ENCODE measurements at regions not wholly inside any gene's neighbourhood (a gene's known extent, or its start where the extent isn't known, plus 50 kb on each side); places are given as distances from the start of the nearest gene placed in this dataset.

DNA sequence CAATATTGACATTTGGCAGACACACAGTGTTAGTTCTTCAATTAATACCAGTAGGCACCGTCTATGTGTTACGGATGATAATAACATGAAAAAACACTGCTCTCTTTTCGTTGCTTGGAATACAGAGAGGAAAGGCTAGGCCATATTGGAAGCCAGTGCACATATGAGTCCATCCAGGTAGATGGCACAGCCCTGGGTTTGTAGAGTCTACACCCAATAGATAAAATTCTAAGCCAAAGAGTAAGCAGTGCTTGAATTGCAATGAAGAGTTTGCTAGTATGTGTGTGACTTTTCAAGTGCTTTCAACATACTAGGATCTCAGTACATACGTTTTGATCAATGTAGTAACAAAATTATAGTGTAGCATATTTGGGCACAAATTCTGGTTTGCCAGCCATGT, 243.3 kb upstream of the AVPR1A start:
- H3K23me2 ChIP-seq (ENCODE audit: insufficient read length, low read depth, low read length, poor library complexity, severe bottlenecking): no peaks in the 10 kb centered on the region
- H3K18ac ChIP-seq (ENCODE audit: insufficient read length, low read depth, low read length): no peak overlapping the region
- H3K79me2 ChIP-seq (ENCODE audit: insufficient read depth, low read length): no peaks in the 10 kb centered on the region
- H3K27me3 Mint-ChIP-seq (ENCODE audit: low read depth): no peaks in the 10 kb centered on the region
- no peak overlapping the region for H3K4ac ChIP-seq (ENCODE audit: low read depth, low read length)
- no peak overlapping the region for H3T11ph ChIP-seq (ENCODE audit: low read length)
- no peak overlapping the region for H2BK20ac ChIP-seq (ENCODE audit: low read depth, low read length, poor library complexity, severe bottlenecking)
- H3K4me1 ChIP-seq (ENCODE audit: insufficient read depth, low read length): no peaks in the 10 kb centered on the region
- peaks cover 5 to 8% of the 10 kb centered on the region in 2 experiments; a peak in 3 of 4 replicates for H3K4me1 Mint-ChIP-seq
- DNase-seq: no peak
- no peak overlapping the region for H4K5ac ChIP-seq (ENCODE audit: insufficient read length, low read depth, low read length)
- H3K4me2 ChIP-seq (ENCODE audit: insufficient read depth, insufficient read length, low read length): no peak overlapping the region
- H3K79me1 ChIP-seq (ENCODE audit: insufficient read depth, low read depth, low read length, poor library complexity, severe bottlenecking): no peaks in the 10 kb centered on the region
- H3K27ac ChIP-seq (ENCODE audit: insufficient read length, low read depth, low read length): no peak overlapping the region
- no peak overlapping the region for H3K14ac ChIP-seq (ENCODE audit: insufficient read depth, low read length)
- H2AFZ ChIP-seq (ENCODE audit: low read length): no peak overlapping the region
- H3K9me3 Mint-ChIP-seq: peaks cover 0 to 5% of the 10 kb centered on the region in 2 experiments; a peak in 4 of 5 replicates
- H3K27me3 ChIP-seq (ENCODE audit: insufficient read depth, low read length): no peaks in the 10 kb centered on the region
- H4K8ac ChIP-seq (replicated peaks; ENCODE audit: insufficient read length, low read depth, low read length): no peak overlapping the region
- no peak overlapping the region for H2BK5ac ChIP-seq (ENCODE audit: insufficient read length, low read length)
- no peak for TF ChIP-seq CTCF (conservative IDR thresholded peaks at IDR 0.05)
- H2BK120ac ChIP-seq (ENCODE audit: low read depth, low read length, poor library complexity, severe bottlenecking): no peak overlapping the region
- peaks cover 0 to 5% (median 5%) of the 10 kb centered on the region in 3 experiments; a peak in 3 of 7 replicates for H3K36me3 Mint-ChIP-seq (ENCODE audit: insufficient read depth in 1 of 3, low read depth in 3 of 3)
- no peak overlapping the region for H2BK15ac ChIP-seq (ENCODE audit: low read depth, low read length)
- H3K9ac ChIP-seq (ENCODE audit: extremely low read depth, insufficient read length, low read length): no peak overlapping the region
- WGBS (ENCODE audit: extremely low coverage, insufficient read length, low lambda C conversion rate): no CpG with 5 or more reads among the region's 4 CpGs
- no peak overlapping the region for H3K23ac ChIP-seq (ENCODE audit: insufficient read length, low read depth, low read length)
- no peaks in the 10 kb centered on the region for H3K9me3 ChIP-seq (ENCODE audit: control insufficient read depth, low read depth, low read length)
- H4K20me1 ChIP-seq (ENCODE audit: control insufficient read depth, insufficient read depth, insufficient read length): no peaks in the 10 kb centered on the region
- H2AK5ac ChIP-seq (ENCODE audit: insufficient read length, low read length): no peak overlapping the region
- H3K27ac Mint-ChIP-seq: no peak overlapping the region
- no peak overlapping the region for H2BK12ac ChIP-seq (ENCODE audit: insufficient read length, low read depth, low read length)
- no peak overlapping the region for H3K4me3 Mint-ChIP-seq
- H3K56ac ChIP-seq (ENCODE audit: insufficient read length, low read depth, low read length): no peak overlapping the region
- H4K91ac ChIP-seq (ENCODE audit: insufficient read length, low read depth, low read length): no peak overlapping the region
